Endodermal cell (in vitro differentiated cells): ENCODE measurements at regions not wholly inside any gene's neighbourhood (a gene's known extent, or its start where the extent isn't known, plus 50 kb on each side); places are given as distances from the start of the nearest gene placed in this dataset.

Source experiments
- DNase-seq: peaks from one replicate; pipeline ENCODE4 v3.0.0-alpha.2; 2017
- H3K27ac ChIP-seq: 2 replicates; pipeline ENCODE4 v1.5.1; 2013; ENCODE audit warnings: mild to moderate bottlenecking, low read depth, low read length, moderate library complexity
- H3K27me3 ChIP-seq: 2 replicates; pipeline ENCODE4 v1.6.1; 2013; ENCODE audit warnings: mild to moderate bottlenecking, low read length, moderate library complexity; ENCODE audit not compliant: insufficient read depth, control insufficient read depth, poor library complexity, severe bottlenecking
- H3K36me3 ChIP-seq: 2 replicates; pipeline ENCODE4 v1.7.0; 2013; ENCODE audit warnings: mild to moderate bottlenecking, low read length, moderate library complexity; ENCODE audit not compliant: control insufficient read depth, insufficient read depth
- H3K4me1 ChIP-seq: one replicate; pipeline ENCODE4 v1.7.0; 2013; ENCODE audit warnings: low read length; ENCODE audit not compliant: control insufficient read depth, insufficient read depth
- H3K4me3 ChIP-seq: 2 replicates; pipeline ENCODE4 v1.5.1; 2013; ENCODE audit warnings: mild to moderate bottlenecking, low read length, moderate library complexity
- H3K9ac ChIP-seq: 2 replicates; pipeline ENCODE4 v1.6.1; 2013; ENCODE audit warnings: mild to moderate bottlenecking, low read length, moderate library complexity; ENCODE audit not compliant: poor library complexity, severe bottlenecking; ENCODE audit errors: extremely low read depth
- H3K9me3 ChIP-seq: 2 replicates; pipeline ENCODE4 v1.6.1; 2013; ENCODE audit warnings: mild to moderate bottlenecking, low read length, moderate library complexity; ENCODE audit not compliant: control insufficient read depth
- H3K27ac Mint-ChIP-seq: 2 replicates; pipeline ENCODE4 v1.8.0; 2020; ENCODE audit warnings: mixed read lengths
- H3K27me3 Mint-ChIP-seq: 2 replicates; pipeline ENCODE4 v1.8.0; 2021; ENCODE audit warnings: mild to moderate bottlenecking, mixed read lengths; ENCODE audit not compliant: insufficient read depth
- H3K36me3 Mint-ChIP-seq: 2 replicates; pipeline ENCODE4 v1.8.0; 2020; ENCODE audit warnings: low read depth, mixed read lengths
- H3K4me1 Mint-ChIP-seq: 2 replicates; pipeline ENCODE4 v1.8.0; 2020; ENCODE audit warnings: mixed read lengths
- H3K4me3 Mint-ChIP-seq: 2 replicates; pipeline ENCODE4 v1.8.0; 2020; ENCODE audit warnings: mild to moderate bottlenecking, moderate library complexity, mixed read lengths
- H3K9me3 Mint-ChIP-seq: 2 replicates; pipeline ENCODE4 v1.8.0; 2020; ENCODE audit warnings: mild to moderate bottlenecking, mixed read lengths
- CTCF ChIP-seq: fragments of 200-600 bp; sonication (generic); conservative IDR thresholded peaks from 2 replicates; pipeline ENCODE4 v1.5.0; 2021; ENCODE audit warnings: antibody characterized with exemption, mild to moderate bottlenecking
- WGBS, 2 experiments: methylation state at CpG; one replicate each; pipeline versions ENCODE4 v1.1.5 to v1.1.7; 2013; ENCODE audit warnings: missing lambda C conversion rate in 2 of 2, mixed read lengths in 1 of 2; ENCODE audit not compliant: insufficient coverage in 1 of 2, insufficient read length in 1 of 2; 5-methylcytosine and 5-hydroxymethylcytosine counted together

- H3K9me3 ChIP-seq: no peaks in the 10 kb centered on the region
- no peaks in the 10 kb centered on the region for H3K27me3 ChIP-seq
- Mint-ChIP-seq H3K27ac (no peak overlapping the region), H3K4me1 (peaks cover 5% of the 10 kb centered on the region), H3K9me3 (no peaks in the 10 kb centered on the region), H3K4me3 (no peak overlapping the region), H3K36me3 (no peaks in the 10 kb centered on the region), H3K27me3 (no peaks in the 10 kb centered on the region)
- 80 to 100% methylated on average over 1 to 2 of the region's 3 CpGs for WGBS, 2 experiments
- no peak overlapping the region for H3K27ac ChIP-seq
- H3K4me3 ChIP-seq: no peak overlapping the region
- no peak for TF ChIP-seq CTCF
- no peak for DNase-seq
- no peak overlapping the region for H3K9ac ChIP-seq
- H3K36me3 ChIP-seq: no peaks in the 10 kb centered on the region
- no peaks in the 10 kb centered on the region for H3K4me1 ChIP-seq
Observed at GRCh38 chr4:34572026-34572425, 1672.3 kb downstream of the ARAP2 start.

- no peak overlapping the region for H3K27ac Mint-ChIP-seq
- H3K4me1 ChIP-seq: no peaks in the 10 kb centered on the region
- no peaks in the 10 kb centered on the region for H3K9me3 Mint-ChIP-seq
- no peak for TF ChIP-seq CTCF
- no peak overlapping the region for H3K4me3 Mint-ChIP-seq
- H3K27ac ChIP-seq: no peak overlapping the region
- no peaks in the 10 kb centered on the region for H3K36me3 Mint-ChIP-seq
- H3K36me3 ChIP-seq: no peaks in the 10 kb centered on the region
- no peak overlapping the region for H3K9ac ChIP-seq
- 87 to 100% methylated on average over 1 to 3 of the region's 3 CpGs for WGBS, 2 experiments
- peaks cover 3% of the 10 kb centered on the region for H3K4me1 Mint-ChIP-seq
- peak; percentile 33 for DNase-seq
- H3K9me3 ChIP-seq: no peaks in the 10 kb centered on the region
- H3K27me3 Mint-ChIP-seq: no peaks in the 10 kb centered on the region
- no peak overlapping the region for H3K4me3 ChIP-seq
- no peaks in the 10 kb centered on the region for H3K27me3 ChIP-seq
Observed at GRCh38 chr4:34615315-34615714, 1629.0 kb downstream of the ARAP2 start.

- Mint-ChIP-seq H3K4me1 (peaks cover 3% of the 10 kb centered on the region), H3K9me3 (peaks cover 7% of the 10 kb centered on the region), H3K4me3 (no peak overlapping the region), H3K27me3 (no peaks in the 10 kb centered on the region), H3K36me3 (no peaks in the 10 kb centered on the region), H3K27ac (no peak overlapping the region)
- H3K36me3 ChIP-seq: no peaks in the 10 kb centered on the region
- TF ChIP-seq CTCF: no peak
- H3K27ac ChIP-seq: no peak overlapping the region
- DNase-seq: no peak
- no peak overlapping the region for H3K9ac ChIP-seq
- no peaks in the 10 kb centered on the region for H3K4me1 ChIP-seq
- H3K27me3 ChIP-seq: no peaks in the 10 kb centered on the region
- WGBS, 2 experiments: 96 to 100% methylated on average over 1 to 6 of the region's 6 CpGs
- no peaks in the 10 kb centered on the region for H3K9me3 ChIP-seq
- no peak overlapping the region for H3K4me3 ChIP-seq
Observed at GRCh38 chr4:34619531-34620162, 1624.7 kb downstream of the ARAP2 start.
